ENCODE measurements at regions not wholly inside any gene's neighbourhood (a gene's known extent, or its start where the extent isn't known, plus 50 kb on each side); places are given as distances from the start of the nearest gene placed in this dataset.

GRCh38 chr9:74361508-74361907 lies 135.6 kb upstream of the RORB start:
- Histone ChIP-seq H3K4me2 (ENCODE audit: insufficient read depth, low read length) (no peak overlapping the region), H3K9ac (ENCODE audit: low read depth, low read length) (no peak overlapping the region)

GRCh38 chr9:74362423-74362822 lies 134.7 kb upstream of the RORB start:
- H3K9ac ChIP-seq (ENCODE audit: low read depth, low read length): no peak overlapping the region
- H2AFZ ChIP-seq (ENCODE audit: low read depth, low read length): no peak overlapping the region
- ATAC-seq (ENCODE audit: insufficient read depth, low read depth) (no peak), DNase-seq (no peak)
- H3K4me1 ChIP-seq (ENCODE audit: insufficient read depth, low read length): peaks cover 18% of the 10 kb centered on the region
- no peaks in the 10 kb centered on the region for H3K36me3 ChIP-seq (ENCODE audit: insufficient read depth, low read length)
- H3K27me3 ChIP-seq (ENCODE audit: insufficient read depth, low read length, poor library complexity): no peaks in the 10 kb centered on the region
- TF ChIP-seq EZH2 (IDR thresholded peaks at IDR 0.05; ENCODE audit: borderline replicate concordance, low read depth, low read length, severe bottlenecking) (no peak), CTCF (IDR thresholded peaks at IDR 0.05; ENCODE audit: borderline replicate concordance, extremely low read depth, low read length, poor library complexity, severe bottlenecking) (no peak)
- H3K4me3 ChIP-seq (ENCODE audit: low read depth in 1 of 2, low read length in 2 of 2): no peak overlapping the region
- H3K9me3 ChIP-seq (ENCODE audit: insufficient read depth, low read length, severe bottlenecking): no peaks in the 10 kb centered on the region
- H4K20me1 ChIP-seq (ENCODE audit: insufficient read depth, low read length): no peaks in the 10 kb centered on the region
- no peak overlapping the region for H3K27ac ChIP-seq (ENCODE audit: low read length)
- H3K4me2 ChIP-seq (ENCODE audit: insufficient read depth, low read length): no peak overlapping the region
- H3K79me2 ChIP-seq (ENCODE audit: insufficient read depth, low read length): no peaks in the 10 kb centered on the region

More at GRCh38 chr9:74361508-74361907, 135.6 kb upstream of the RORB start:
- ATAC-seq (ENCODE audit: insufficient read depth, low read depth): no peak
- no peak overlapping the region for H3K27ac ChIP-seq (ENCODE audit: low read length)
- H3K36me3 ChIP-seq (ENCODE audit: insufficient read depth, low read length): no peaks in the 10 kb centered on the region
- no peaks in the 10 kb centered on the region for H3K27me3 ChIP-seq (ENCODE audit: insufficient read depth, low read length, poor library complexity)
- H3K4me1 ChIP-seq (ENCODE audit: insufficient read depth, low read length): peaks cover 23% of the 10 kb centered on the region
- H3K79me2 ChIP-seq (ENCODE audit: insufficient read depth, low read length): no peaks in the 10 kb centered on the region
- no peaks in the 10 kb centered on the region for H4K20me1 ChIP-seq (ENCODE audit: insufficient read depth, low read length)
- no peak for DNase-seq
- no peak overlapping the region for H2AFZ ChIP-seq (ENCODE audit: low read depth, low read length)
- no peaks in the 10 kb centered on the region for H3K9me3 ChIP-seq (ENCODE audit: insufficient read depth, low read length, severe bottlenecking)
- TF ChIP-seq EZH2 (IDR thresholded peaks at IDR 0.05; ENCODE audit: borderline replicate concordance, low read depth, low read length, severe bottlenecking): no peak
- TF ChIP-seq CTCF (IDR thresholded peaks at IDR 0.05; ENCODE audit: borderline replicate concordance, extremely low read depth, low read length, poor library complexity, severe bottlenecking): no peak
- no peak overlapping the region for H3K4me3 ChIP-seq (ENCODE audit: low read depth in 1 of 2, low read length in 2 of 2)

GRCh38 chr9:74366111-74366510 lies 131.0 kb upstream of the RORB start:
- DNase-seq (no peak), ATAC-seq (ENCODE audit: insufficient read depth, low read depth) (no peak)
- no peaks in the 10 kb centered on the region for H3K9me3 ChIP-seq (ENCODE audit: insufficient read depth, low read length, severe bottlenecking)
- no peak overlapping the region for H3K9ac ChIP-seq (ENCODE audit: low read depth, low read length)
- no peaks in the 10 kb centered on the region for H3K27me3 ChIP-seq (ENCODE audit: insufficient read depth, low read length, poor library complexity)
- no peaks in the 10 kb centered on the region for H3K79me2 ChIP-seq (ENCODE audit: insufficient read depth, low read length)
- H3K27ac ChIP-seq (ENCODE audit: low read length): no peak overlapping the region
- no peaks in the 10 kb centered on the region for H3K36me3 ChIP-seq (ENCODE audit: insufficient read depth, low read length)
- no peaks in the 10 kb centered on the region for H4K20me1 ChIP-seq (ENCODE audit: insufficient read depth, low read length)
- no peak overlapping the region for H2AFZ ChIP-seq (ENCODE audit: low read depth, low read length)
- TF ChIP-seq EZH2 (IDR thresholded peaks at IDR 0.05; ENCODE audit: borderline replicate concordance, low read depth, low read length, severe bottlenecking) (no peak), CTCF (IDR thresholded peaks at IDR 0.05; ENCODE audit: borderline replicate concordance, extremely low read depth, low read length, poor library complexity, severe bottlenecking) (no peak)
- H3K4me2 ChIP-seq (ENCODE audit: insufficient read depth, low read length): no peak overlapping the region
- no peaks in the 10 kb centered on the region for H3K4me1 ChIP-seq (ENCODE audit: insufficient read depth, low read length)
- H3K4me3 ChIP-seq (ENCODE audit: low read depth in 1 of 2, low read length in 2 of 2): no peak overlapping the region

GRCh38 chr9:74369844-74370243 lies 127.3 kb upstream of the RORB start:
- Histone ChIP-seq H3K79me2 (ENCODE audit: insufficient read depth, low read length) (no peaks in the 10 kb centered on the region), H3K4me2 (ENCODE audit: insufficient read depth, low read length) (no peak overlapping the region), H3K27me3 (ENCODE audit: insufficient read depth, low read length, poor library complexity) (no peaks in the 10 kb centered on the region), H2AFZ (ENCODE audit: low read depth, low read length) (no peak overlapping the region), H3K9ac (ENCODE audit: low read depth, low read length) (no peak overlapping the region), H3K27ac (ENCODE audit: low read length) (no peak overlapping the region), H3K4me3 (ENCODE audit: low read depth in 1 of 2, low read length in 2 of 2) (no peak overlapping the region), H3K36me3 (ENCODE audit: insufficient read depth, low read length) (no peaks in the 10 kb centered on the region), H3K4me1 (ENCODE audit: insufficient read depth, low read length) (peaks cover 20% of the 10 kb centered on the region), H3K9me3 (ENCODE audit: insufficient read depth, low read length, severe bottlenecking) (no peaks in the 10 kb centered on the region), H4K20me1 (ENCODE audit: insufficient read depth, low read length) (no peaks in the 10 kb centered on the region)
- TF ChIP-seq EZH2 (IDR thresholded peaks at IDR 0.05; ENCODE audit: borderline replicate concordance, low read depth, low read length, severe bottlenecking): no peak
- TF ChIP-seq CTCF (IDR thresholded peaks at IDR 0.05; ENCODE audit: borderline replicate concordance, extremely low read depth, low read length, poor library complexity, severe bottlenecking): no peak
- DNase-seq: no peak
- ATAC-seq (ENCODE audit: insufficient read depth, low read depth): no peak
